ENCODE measurements at regions not wholly inside any gene's neighbourhood (a gene's known extent, or its start where the extent isn't known, plus 50 kb on each side); places are given as distances from the start of the nearest gene placed in this dataset.
A peak's percentile ranks its signal among the peaks of the same experiment; 100 is the strongest.
"Not testable (repeated sequence)": the region's sequence is repeated elsewhere in the genome, so short reads cannot be mapped to it uniquely, and the experiment has no call there.

- TF ChIP-seq, protein P1, sequence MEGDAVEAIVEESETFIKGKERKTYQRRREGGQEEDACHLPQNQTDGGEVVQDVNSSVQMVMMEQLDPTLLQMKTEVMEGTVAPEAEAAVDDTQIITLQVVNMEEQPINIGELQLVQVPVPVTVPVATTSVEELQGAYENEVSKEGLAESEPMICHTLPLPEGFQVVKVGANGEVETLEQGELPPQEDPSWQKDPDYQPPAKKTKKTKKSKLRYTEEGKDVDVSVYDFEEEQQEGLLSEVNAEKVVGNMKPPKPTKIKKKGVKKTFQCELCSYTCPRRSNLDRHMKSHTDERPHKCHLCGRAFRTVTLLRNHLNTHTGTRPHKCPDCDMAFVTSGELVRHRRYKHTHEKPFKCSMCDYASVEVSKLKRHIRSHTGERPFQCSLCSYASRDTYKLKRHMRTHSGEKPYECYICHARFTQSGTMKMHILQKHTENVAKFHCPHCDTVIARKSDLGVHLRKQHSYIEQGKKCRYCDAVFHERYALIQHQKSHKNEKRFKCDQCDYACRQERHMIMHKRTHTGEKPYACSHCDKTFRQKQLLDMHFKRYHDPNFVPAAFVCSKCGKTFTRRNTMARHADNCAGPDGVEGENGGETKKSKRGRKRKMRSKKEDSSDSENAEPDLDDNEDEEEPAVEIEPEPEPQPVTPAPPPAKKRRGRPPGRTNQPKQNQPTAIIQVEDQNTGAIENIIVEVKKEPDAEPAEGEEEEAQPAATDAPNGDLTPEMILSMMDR (IDR thresholded peaks at IDR 0.05), result no peak
- no peak for TF ChIP-seq YY1 (IDR thresholded peaks at IDR 0.05; ENCODE audit: low read depth)
These were observed 175.3 kb downstream of the PHLDA1 start (continued) for GRCh38 chr12:75856235-75856634.

- Histone ChIP-seq H3K27ac (ENCODE audit: low read depth in 2 of 2, low read length in 1 of 2) (no peak overlapping the region), H3K4me3 (ENCODE audit: low read depth in 2 of 2, low read length in 1 of 2) (no peak overlapping the region), H3K36me3 (replicated peaks in 1 of 2; ENCODE audit: control insufficient read depth in 1 of 2, insufficient read depth in 2 of 2, low read length in 1 of 2) (no peaks in the 10 kb centered on the region), H3K9ac (no peak overlapping the region), H3K4me2 (no peak overlapping the region), H2AFZ (ENCODE audit: low read depth) (no peak overlapping the region), H3F3A (replicated peaks; ENCODE audit: insufficient read depth) (peaks cover 9% of the 10 kb centered on the region), H3K4me1 (ENCODE audit: control insufficient read depth in 1 of 2, insufficient read depth in 2 of 2, low read depth in 1 of 2, low read length in 1 of 2) (peaks cover 7 to 12% of the 10 kb centered on the region in 2 experiments), H3K9me2 (no peaks in the 10 kb centered on the region), H3K79me2 (ENCODE audit: insufficient read depth) (no peaks in the 10 kb centered on the region), H4K20me1 (ENCODE audit: insufficient read depth) (no peaks in the 10 kb centered on the region), H3K27me3 (ENCODE audit: insufficient read depth) (no peaks in the 10 kb centered on the region), H3K9me3 (no peaks in the 10 kb centered on the region)
- ChIA-PET POLR2A (no interaction called here), CTCF (no interaction called here)
- no peak for DNase-seq
- TF ChIP-seq JUND (IDR thresholded peaks at IDR 0.05), result no peak
- WGBS (ENCODE audit: low lambda C conversion rate), result 96% methylated on average over 2 of the region's 2 CpGs
These were observed 176.2 kb downstream of the PHLDA1 start for GRCh38 chr12:75855360-75855759.

GRCh38 chr12:75854681-75855309, 176.8 kb downstream of the PHLDA1 start:
- 94% methylated on average over 4 of the region's 4 CpGs for WGBS (ENCODE audit: low lambda C conversion rate)
- H3K9me2 ChIP-seq, result no peaks in the 10 kb centered on the region
- no peak overlapping the region for H3K4me2 ChIP-seq
- H3K27ac ChIP-seq (ENCODE audit: low read depth in 2 of 2, low read length in 1 of 2), result no peak overlapping the region
- no peak overlapping the region for H3K4me3 ChIP-seq (ENCODE audit: low read depth in 2 of 2, low read length in 1 of 2)
- ChIA-PET POLR2A (no interaction called here), CTCF (no interaction called here)
- no peaks in the 10 kb centered on the region for H3K79me2 ChIP-seq (ENCODE audit: insufficient read depth)
- H3F3A ChIP-seq (replicated peaks; ENCODE audit: insufficient read depth), result peaks cover 9% of the 10 kb centered on the region
- no peak overlapping the region for H3K9ac ChIP-seq
- H3K36me3 ChIP-seq (replicated peaks in 1 of 2; ENCODE audit: control insufficient read depth in 1 of 2, insufficient read depth in 2 of 2, low read length in 1 of 2), result no peaks in the 10 kb centered on the region
- H3K27me3 ChIP-seq (ENCODE audit: insufficient read depth), result no peaks in the 10 kb centered on the region
- H4K20me1 ChIP-seq (ENCODE audit: insufficient read depth), result no peaks in the 10 kb centered on the region
- H3K9me3 ChIP-seq, result no peaks in the 10 kb centered on the region
- no peak for DNase-seq
- peaks cover 7 to 12% of the 10 kb centered on the region in 2 experiments for H3K4me1 ChIP-seq (ENCODE audit: control insufficient read depth in 1 of 2, insufficient read depth in 2 of 2, low read depth in 1 of 2, low read length in 1 of 2)
- TF ChIP-seq JUND (IDR thresholded peaks at IDR 0.05), result no peak
- TF ChIP-seq MXI1 (IDR thresholded peaks at IDR 0.05; ENCODE audit: low read depth, low read length), result no peak
- TF ChIP-seq, protein P2, sequence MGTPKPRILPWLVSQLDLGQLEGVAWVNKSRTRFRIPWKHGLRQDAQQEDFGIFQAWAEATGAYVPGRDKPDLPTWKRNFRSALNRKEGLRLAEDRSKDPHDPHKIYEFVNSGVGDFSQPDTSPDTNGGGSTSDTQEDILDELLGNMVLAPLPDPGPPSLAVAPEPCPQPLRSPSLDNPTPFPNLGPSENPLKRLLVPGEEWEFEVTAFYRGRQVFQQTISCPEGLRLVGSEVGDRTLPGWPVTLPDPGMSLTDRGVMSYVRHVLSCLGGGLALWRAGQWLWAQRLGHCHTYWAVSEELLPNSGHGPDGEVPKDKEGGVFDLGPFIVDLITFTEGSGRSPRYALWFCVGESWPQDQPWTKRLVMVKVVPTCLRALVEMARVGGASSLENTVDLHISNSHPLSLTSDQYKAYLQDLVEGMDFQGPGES (IDR thresholded peaks at IDR 0.05; ENCODE audit: low read depth, low read length), result no peak
- TF ChIP-seq RAD21 (IDR thresholded peaks at IDR 0.05; ENCODE audit: low read length), result no peak
- no peak for TF ChIP-seq SMC3 (IDR thresholded peaks at IDR 0.05; ENCODE audit: low read depth, low read length)
- no peak for TF ChIP-seq YY1 (IDR thresholded peaks at IDR 0.05; ENCODE audit: low read depth)
- no peak for TF ChIP-seq MAX (IDR thresholded peaks at IDR 0.05; ENCODE audit: low read depth)
- TF ChIP-seq TCF12 (IDR thresholded peaks at IDR 0.05), result no peak
- no peak for TF ChIP-seq ZBTB33 (IDR thresholded peaks at IDR 0.05; ENCODE audit: borderline replicate concordance, low read depth)
- no peak for TF ChIP-seq EP300 (IDR thresholded peaks at IDR 0.05; ENCODE audit: borderline replicate concordance in 1 of 2, low read depth in 1 of 2, low read length in 1 of 2)
- no peak for TF ChIP-seq FOXM1 (IDR thresholded peaks at IDR 0.05; ENCODE audit: low read depth)
- no peak for TF ChIP-seq ELF1 (IDR thresholded peaks at IDR 0.05)
- no peak overlapping the region for H2AFZ ChIP-seq (ENCODE audit: low read depth)

GRCh38 chr12:75854137-75854536, 177.4 kb downstream of the PHLDA1 start:
- DNase-seq; H3K9me3 ChIP-seq; H3K79me2 ChIP-seq (ENCODE audit: insufficient read depth); H3K4me2 ChIP-seq; H3K9ac ChIP-seq; H4K20me1 ChIP-seq (ENCODE audit: insufficient read depth); H3K4me3 ChIP-seq (ENCODE audit: low read depth in 2 of 2, low read length in 1 of 2); H2AFZ ChIP-seq (ENCODE audit: low read depth); H3F3A ChIP-seq (replicated peaks; ENCODE audit: insufficient read depth); CTCF ChIA-PET; H3K27me3 ChIP-seq (ENCODE audit: insufficient read depth); H3K9me2 ChIP-seq; POLR2A ChIA-PET; H3K36me3 ChIP-seq (replicated peaks in 1 of 2; ENCODE audit: control insufficient read depth in 1 of 2, insufficient read depth in 2 of 2, low read length in 1 of 2): not testable (repeated sequence)
- WGBS (ENCODE audit: low lambda C conversion rate), result 92% methylated on average over 5 of the region's 5 CpGs
- Histone ChIP-seq H3K27ac (ENCODE audit: low read depth in 2 of 2, low read length in 1 of 2) (peak overlapping the region in 1 of 2 experiments; percentile 54; a peak in 1 of 4 replicates), H3K4me1 (ENCODE audit: control insufficient read depth in 1 of 2, insufficient read depth in 2 of 2, low read depth in 1 of 2, low read length in 1 of 2) (peaks cover 7 to 12% of the 10 kb centered on the region in 2 experiments)
